H1 (cell line): ENCODE measurements at regions not wholly inside any gene's neighbourhood (a gene's known extent, or its start where the extent isn't known, plus 50 kb on each side); places are given as distances from the start of the nearest gene placed in this dataset.

Source experiments
- GABPA ChIP-seq: IDR thresholded peaks from 2 replicates; pipeline ENCODE4 v1.6.1; 2011; ENCODE audit warnings: mild to moderate bottlenecking, low read length, moderate library complexity, borderline replicate concordance; ENCODE audit not compliant: insufficient read depth
- TF ChIP-seq, protein P1 (sequence below): fragments of 300-600 bp; sonication (generic); IDR thresholded peaks from 2 replicates; pipeline ENCODE4 v1.7.1; 2012; ENCODE audit warnings: low read length, moderate library complexity, mild to moderate bottlenecking, inconsistent platforms; ENCODE audit not compliant: insufficient replicate concordance

DNA sequence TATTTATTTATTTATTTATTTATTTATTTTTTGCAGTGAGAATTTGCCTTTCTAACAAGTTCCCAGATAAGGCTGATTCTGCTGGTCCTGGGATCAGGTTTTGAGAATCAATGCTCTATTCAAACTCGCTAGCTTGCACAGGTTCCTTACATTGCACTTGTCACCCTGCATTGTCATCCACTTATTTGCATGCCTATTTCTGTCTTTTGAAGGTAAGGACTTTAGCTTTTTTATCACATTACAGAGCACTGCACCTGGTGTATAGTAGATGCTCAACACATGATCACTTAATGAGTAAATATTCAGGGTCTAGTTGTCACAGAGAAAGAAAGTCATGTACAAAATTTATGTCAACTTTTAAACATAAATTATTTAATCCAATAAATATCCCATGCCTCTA lies 219.7 kb upstream of the BTG1 start (continued):
- TF ChIP-seq, protein P1, sequence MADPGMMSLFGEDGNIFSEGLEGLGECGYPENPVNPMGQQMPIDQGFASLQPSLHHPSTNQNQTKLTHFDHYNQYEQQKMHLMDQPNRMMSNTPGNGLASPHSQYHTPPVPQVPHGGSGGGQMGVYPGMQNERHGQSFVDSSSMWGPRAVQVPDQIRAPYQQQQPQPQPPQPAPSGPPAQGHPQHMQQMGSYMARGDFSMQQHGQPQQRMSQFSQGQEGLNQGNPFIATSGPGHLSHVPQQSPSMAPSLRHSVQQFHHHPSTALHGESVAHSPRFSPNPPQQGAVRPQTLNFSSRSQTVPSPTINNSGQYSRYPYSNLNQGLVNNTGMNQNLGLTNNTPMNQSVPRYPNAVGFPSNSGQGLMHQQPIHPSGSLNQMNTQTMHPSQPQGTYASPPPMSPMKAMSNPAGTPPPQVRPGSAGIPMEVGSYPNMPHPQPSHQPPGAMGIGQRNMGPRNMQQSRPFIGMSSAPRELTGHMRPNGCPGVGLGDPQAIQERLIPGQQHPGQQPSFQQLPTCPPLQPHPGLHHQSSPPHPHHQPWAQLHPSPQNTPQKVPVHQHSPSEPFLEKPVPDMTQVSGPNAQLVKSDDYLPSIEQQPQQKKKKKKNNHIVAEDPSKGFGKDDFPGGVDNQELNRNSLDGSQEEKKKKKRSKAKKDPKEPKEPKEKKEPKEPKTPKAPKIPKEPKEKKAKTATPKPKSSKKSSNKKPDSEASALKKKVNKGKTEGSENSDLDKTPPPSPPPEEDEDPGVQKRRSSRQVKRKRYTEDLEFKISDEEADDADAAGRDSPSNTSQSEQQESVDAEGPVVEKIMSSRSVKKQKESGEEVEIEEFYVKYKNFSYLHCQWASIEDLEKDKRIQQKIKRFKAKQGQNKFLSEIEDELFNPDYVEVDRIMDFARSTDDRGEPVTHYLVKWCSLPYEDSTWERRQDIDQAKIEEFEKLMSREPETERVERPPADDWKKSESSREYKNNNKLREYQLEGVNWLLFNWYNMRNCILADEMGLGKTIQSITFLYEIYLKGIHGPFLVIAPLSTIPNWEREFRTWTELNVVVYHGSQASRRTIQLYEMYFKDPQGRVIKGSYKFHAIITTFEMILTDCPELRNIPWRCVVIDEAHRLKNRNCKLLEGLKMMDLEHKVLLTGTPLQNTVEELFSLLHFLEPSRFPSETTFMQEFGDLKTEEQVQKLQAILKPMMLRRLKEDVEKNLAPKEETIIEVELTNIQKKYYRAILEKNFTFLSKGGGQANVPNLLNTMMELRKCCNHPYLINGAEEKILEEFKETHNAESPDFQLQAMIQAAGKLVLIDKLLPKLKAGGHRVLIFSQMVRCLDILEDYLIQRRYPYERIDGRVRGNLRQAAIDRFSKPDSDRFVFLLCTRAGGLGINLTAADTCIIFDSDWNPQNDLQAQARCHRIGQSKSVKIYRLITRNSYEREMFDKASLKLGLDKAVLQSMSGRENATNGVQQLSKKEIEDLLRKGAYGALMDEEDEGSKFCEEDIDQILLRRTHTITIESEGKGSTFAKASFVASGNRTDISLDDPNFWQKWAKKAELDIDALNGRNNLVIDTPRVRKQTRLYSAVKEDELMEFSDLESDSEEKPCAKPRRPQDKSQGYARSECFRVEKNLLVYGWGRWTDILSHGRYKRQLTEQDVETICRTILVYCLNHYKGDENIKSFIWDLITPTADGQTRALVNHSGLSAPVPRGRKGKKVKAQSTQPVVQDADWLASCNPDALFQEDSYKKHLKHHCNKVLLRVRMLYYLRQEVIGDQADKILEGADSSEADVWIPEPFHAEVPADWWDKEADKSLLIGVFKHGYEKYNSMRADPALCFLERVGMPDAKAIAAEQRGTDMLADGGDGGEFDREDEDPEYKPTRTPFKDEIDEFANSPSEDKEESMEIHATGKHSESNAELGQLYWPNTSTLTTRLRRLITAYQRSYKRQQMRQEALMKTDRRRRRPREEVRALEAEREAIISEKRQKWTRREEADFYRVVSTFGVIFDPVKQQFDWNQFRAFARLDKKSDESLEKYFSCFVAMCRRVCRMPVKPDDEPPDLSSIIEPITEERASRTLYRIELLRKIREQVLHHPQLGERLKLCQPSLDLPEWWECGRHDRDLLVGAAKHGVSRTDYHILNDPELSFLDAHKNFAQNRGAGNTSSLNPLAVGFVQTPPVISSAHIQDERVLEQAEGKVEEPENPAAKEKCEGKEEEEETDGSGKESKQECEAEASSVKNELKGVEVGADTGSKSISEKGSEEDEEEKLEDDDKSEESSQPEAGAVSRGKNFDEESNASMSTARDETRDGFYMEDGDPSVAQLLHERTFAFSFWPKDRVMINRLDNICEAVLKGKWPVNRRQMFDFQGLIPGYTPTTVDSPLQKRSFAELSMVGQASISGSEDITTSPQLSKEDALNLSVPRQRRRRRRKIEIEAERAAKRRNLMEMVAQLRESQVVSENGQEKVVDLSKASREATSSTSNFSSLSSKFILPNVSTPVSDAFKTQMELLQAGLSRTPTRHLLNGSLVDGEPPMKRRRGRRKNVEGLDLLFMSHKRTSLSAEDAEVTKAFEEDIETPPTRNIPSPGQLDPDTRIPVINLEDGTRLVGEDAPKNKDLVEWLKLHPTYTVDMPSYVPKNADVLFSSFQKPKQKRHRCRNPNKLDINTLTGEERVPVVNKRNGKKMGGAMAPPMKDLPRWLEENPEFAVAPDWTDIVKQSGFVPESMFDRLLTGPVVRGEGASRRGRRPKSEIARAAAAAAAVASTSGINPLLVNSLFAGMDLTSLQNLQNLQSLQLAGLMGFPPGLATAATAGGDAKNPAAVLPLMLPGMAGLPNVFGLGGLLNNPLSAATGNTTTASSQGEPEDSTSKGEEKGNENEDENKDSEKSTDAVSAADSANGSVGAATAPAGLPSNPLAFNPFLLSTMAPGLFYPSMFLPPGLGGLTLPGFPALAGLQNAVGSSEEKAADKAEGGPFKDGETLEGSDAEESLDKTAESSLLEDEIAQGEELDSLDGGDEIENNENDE: no peak
- TF ChIP-seq GABPA: no peak
